Cardiac muscle cell (in vitro differentiated cells and primary cell): ENCODE measurements at regions not wholly inside any gene's neighbourhood (a gene's known extent, or its start where the extent isn't known, plus 50 kb on each side); places are given as distances from the start of the nearest gene placed in this dataset.

ENCODE experiments used
- DNase-seq, 2 donors: peaks; one replicate each; pipeline versions ENCODE4 v3.0.0 to v3.0.0-alpha.2; 2010 to 2017; ENCODE audit warnings: low read depth in 1 of 2, low spot score in 1 of 2
- H3K27ac ChIP-seq: fragments of 200-600 bp; sonication (generic); 2 replicates; pipeline ENCODE4 v1.5.1; 2016
- H3K27me3 ChIP-seq: fragments of 200-600 bp; sonication (generic); 2 replicates; pipeline ENCODE4 v1.6.0; 2016; ENCODE audit warnings: control low read depth
- H3K36me3 ChIP-seq: fragments of 200-600 bp; sonication (generic); 2 replicates; pipeline ENCODE4 v1.5.1; 2016; ENCODE audit warnings: control low read depth
- H3K4me1 ChIP-seq: fragments of 200-600 bp; sonication (generic); 2 replicates; pipeline ENCODE4 v1.8.1; 2017; ENCODE audit warnings: low read depth, mild to moderate bottlenecking, mixed run types
- H3K4me3 ChIP-seq: fragments of 200-600 bp; sonication (generic); 2 replicates; pipeline ENCODE4 v1.5.1; 2016; ENCODE audit warnings: mild to moderate bottlenecking
- H3K9me3 ChIP-seq: fragments of 200-600 bp; sonication (generic); 2 replicates; pipeline ENCODE4 v1.5.1; 2017; ENCODE audit warnings: low read depth, mild to moderate bottlenecking, control low read depth
- CTCF ChIP-seq: IDR thresholded peaks from 2 replicates; pipeline ENCODE4 v1.5.1; 2012; ENCODE audit warnings: low read depth, mild to moderate bottlenecking, low read length

GRCh38 chr11:88013508-88014065, 161.7 kb downstream of the RAB38 start:
- no peaks in the 10 kb centered on the region for H3K9me3 ChIP-seq
- H3K27ac ChIP-seq: no peak overlapping the region
- DNase-seq: no peak
- no peaks in the 10 kb centered on the region for H3K36me3 ChIP-seq
- peaks cover 3% of the 10 kb centered on the region for H3K4me1 ChIP-seq
- TF ChIP-seq CTCF: no peak
- no peaks in the 10 kb centered on the region for H3K27me3 ChIP-seq
- H3K4me3 ChIP-seq: no peak overlapping the region

GRCh38 chr11:88012456-88012855, 162.8 kb downstream of the RAB38 start:
- Histone ChIP-seq H3K4me3 (no peak overlapping the region), H3K27me3 (no peaks in the 10 kb centered on the region), H3K27ac (no peak overlapping the region), H3K9me3 (no peaks in the 10 kb centered on the region), H3K36me3 (no peaks in the 10 kb centered on the region), H3K4me1 (peaks cover 3% of the 10 kb centered on the region)
- TF ChIP-seq CTCF: no peak
- DNase-seq: no peak

DNA sequence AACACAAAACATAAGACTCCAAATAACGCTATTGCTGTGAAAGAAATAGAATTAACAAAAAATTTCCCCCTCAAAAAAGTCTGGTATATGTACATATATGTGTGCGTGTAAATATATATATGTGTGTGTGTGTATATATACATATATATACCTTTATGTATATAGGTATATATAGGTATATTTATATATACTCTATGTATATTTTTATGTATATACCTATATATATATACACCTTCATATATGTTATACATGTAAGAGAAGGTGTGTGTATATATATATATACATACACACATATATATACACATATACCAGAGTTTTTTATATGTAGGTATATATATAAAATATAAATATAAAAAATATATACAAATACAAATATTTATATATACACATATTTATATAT, 199.2 kb downstream of the RAB38 start:
- no peak overlapping the region for H3K4me3 ChIP-seq
- no peak for TF ChIP-seq CTCF
- H3K27ac ChIP-seq: no peak overlapping the region
- H3K9me3 ChIP-seq: no peaks in the 10 kb centered on the region
- no peak for DNase-seq
- H3K4me1 ChIP-seq: peaks cover 17% of the 10 kb centered on the region
- no peaks in the 10 kb centered on the region for H3K27me3 ChIP-seq
- H3K36me3 ChIP-seq: no peaks in the 10 kb centered on the region

DNA sequence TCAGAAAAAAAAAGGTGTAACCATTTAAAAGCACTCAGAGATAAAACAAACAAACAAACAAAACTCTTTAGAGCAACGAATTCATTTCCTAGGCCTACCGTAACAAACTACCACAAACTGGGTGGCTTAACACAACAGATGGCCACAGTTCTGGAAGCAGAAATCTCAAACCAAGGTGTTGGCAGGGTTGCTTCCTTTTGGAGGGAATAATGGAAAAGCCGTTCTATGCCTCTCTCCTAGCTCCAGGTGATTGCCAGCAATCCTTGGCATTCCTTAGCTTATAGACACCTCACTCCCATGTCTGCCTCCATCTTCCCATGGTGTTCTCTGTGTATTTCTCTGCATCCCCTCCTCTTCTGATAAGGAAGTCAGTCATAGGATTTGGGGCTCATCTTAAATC, 200.4 kb downstream of the RAB38 start:
- no peaks in the 10 kb centered on the region for H3K9me3 ChIP-seq
- no peaks in the 10 kb centered on the region for H3K27me3 ChIP-seq
- H3K27ac ChIP-seq: no peak overlapping the region
- no peak for DNase-seq
- TF ChIP-seq CTCF: no peak
- H3K36me3 ChIP-seq: no peaks in the 10 kb centered on the region
- H3K4me1 ChIP-seq: peaks cover 22% of the 10 kb centered on the region
- no peak overlapping the region for H3K4me3 ChIP-seq

DNA sequence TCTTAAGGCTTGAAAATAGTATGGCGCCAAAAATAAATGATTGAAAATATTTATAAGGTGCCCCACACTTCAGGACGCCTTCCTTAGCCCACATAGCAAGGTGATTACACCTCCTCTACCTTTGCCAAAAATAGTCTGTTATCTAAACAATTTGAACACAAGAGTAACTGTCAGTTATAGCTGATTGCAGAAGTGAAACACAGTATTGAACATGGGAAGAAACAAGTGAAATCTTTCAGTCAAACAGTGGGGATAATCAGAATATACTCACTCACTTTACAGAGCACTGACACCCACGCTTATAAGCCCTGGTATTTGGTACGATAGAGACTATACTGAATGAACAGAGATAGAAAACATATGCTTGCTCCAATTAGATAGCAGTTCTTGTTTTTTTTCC, 203.1 kb downstream of the RAB38 start:
- DNase-seq: no peak
- no peak for TF ChIP-seq CTCF
- Histone ChIP-seq H3K27ac (peak overlapping the region; percentile 3), H3K4me3 (no peak overlapping the region), H3K36me3 (no peaks in the 10 kb centered on the region), H3K27me3 (no peaks in the 10 kb centered on the region), H3K9me3 (no peaks in the 10 kb centered on the region), H3K4me1 (peaks cover 22% of the 10 kb centered on the region)

DNA sequence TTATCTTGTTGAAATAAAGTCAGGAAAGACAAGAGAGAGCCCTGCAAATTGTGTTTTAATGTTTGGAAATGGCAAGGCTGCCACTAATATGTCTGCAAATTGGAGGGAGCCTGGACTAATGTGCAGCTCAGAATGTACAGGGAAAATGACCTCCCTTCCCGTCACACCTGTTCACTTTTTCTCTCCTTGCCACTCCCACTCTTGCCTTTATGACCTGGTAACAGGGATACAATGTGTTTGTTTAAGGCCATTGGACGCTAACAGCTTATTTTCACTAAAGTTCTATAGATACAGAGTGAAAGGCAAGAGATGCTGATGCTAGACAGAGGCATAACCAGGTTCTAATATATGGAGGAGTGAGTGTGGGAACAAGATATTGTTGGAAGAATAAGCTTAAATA, 203.9 kb downstream of the RAB38 start:
- no peak for TF ChIP-seq CTCF
- Histone ChIP-seq H3K27ac (peak overlapping the region; percentile 14), H3K27me3 (no peaks in the 10 kb centered on the region), H3K36me3 (no peaks in the 10 kb centered on the region), H3K4me3 (no peak overlapping the region), H3K4me1 (peaks cover 22% of the 10 kb centered on the region), H3K9me3 (no peaks in the 10 kb centered on the region)
- no peak for DNase-seq
